Stimulated activated CD4-positive, alpha-beta T cell treated with anti-CD3 and anti-CD28 coated beads, Interleukin-15, amount 100 ng/mL, for 1 hour (primary cell): ENCODE measurements at regions not wholly inside any gene's neighbourhood (a gene's known extent, or its start where the extent isn't known, plus 50 kb on each side); places are given as distances from the start of the nearest gene placed in this dataset.
"Not testable (repeated sequence)": the region's sequence is repeated elsewhere in the genome, so short reads cannot be mapped to it uniquely, and the experiment has no call there.

Source experiments
- DNase-seq, 2 donors: peaks; one replicate each; pipeline ENCODE4 v3.0.0-alpha.2; 2020; ENCODE audit warnings: low read depth in 1 of 2, low spot score in 1 of 2

DNA sequence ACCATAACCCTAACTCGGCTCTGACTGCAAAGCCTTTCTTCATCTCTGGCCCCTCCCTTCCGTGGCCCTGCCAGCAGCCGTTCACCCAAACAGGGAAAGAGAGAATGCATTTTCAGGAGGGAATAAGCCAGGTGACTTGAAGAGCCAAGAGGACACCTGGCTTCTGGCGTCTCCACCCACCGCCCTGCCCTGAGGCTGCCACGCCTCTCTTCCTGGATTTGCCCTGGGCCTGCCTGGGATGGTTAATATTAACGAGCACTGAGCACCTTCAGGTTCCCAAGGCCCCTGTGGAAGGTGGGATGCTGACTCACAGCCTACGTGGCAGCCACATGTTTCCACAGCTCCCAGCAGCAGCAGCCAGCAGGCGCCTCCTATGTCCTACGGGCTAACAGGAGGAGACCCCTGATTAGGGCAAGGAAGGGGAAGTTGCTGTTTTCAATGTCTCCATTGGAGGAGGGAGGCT lies 138.0 kb upstream of the RREB1 start:
- DNase-seq: no peak

DNA sequence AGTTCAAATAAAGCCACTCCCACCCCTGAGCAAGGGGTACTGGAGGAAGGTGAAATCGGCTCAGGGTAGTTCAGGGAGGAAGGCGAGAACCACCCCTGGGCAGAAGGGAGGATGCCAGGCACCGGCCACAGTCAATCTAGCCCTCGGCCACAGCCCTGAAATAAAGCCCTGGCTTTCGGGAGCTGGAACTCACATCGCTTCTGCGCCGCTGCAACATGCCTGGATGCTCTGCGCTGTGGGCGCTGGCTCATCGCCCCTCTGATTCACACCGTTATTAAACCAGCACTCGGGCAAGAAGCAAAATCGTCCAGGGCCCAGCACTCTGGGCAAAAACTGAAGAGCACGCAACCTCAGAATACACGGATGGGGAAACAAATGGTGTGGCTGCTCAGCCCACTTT lies 136.9 kb upstream of the RREB1 start:
- DNase-seq: no peak

DNA sequence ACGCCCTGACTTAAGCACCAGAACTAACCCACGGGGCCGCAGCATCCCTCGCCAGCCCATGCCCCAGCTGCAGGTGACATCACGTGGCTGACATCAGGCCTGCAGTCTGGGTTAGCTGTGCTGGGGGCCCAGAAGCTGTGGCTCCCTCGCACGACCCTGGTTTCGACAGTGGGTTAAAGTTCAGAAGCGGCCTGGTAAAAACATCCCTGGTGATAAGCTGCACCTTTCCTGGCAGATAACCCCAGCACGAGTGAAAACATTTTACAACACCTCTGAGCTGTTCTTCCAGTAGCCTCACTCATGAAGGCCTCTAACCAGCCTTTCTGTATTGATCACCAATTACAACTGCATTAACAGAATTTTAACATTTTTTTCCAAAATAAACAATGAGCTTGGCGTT lies 136.4 kb upstream of the RREB1 start:
- no peak for DNase-seq

- no peak for DNase-seq
Observed at GRCh38 chr6:6972456-6972855, 135.3 kb upstream of the RREB1 start.

- DNase-seq: no peak
Observed at GRCh38 chr6:6973721-6974120, 134.0 kb upstream of the RREB1 start.

GRCh38 chr6:6975459-6976111 lies 132.2 kb upstream of the RREB1 start:
- DNase-seq: no peak

GRCh38 chr6:6976193-6976592 lies 131.6 kb upstream of the RREB1 start:
- no peak for DNase-seq

- DNase-seq: no peak
Observed at GRCh38 chr6:6978731-6979130, 129.0 kb upstream of the RREB1 start.

GRCh38 chr6:6980999-6981597 lies 126.7 kb upstream of the RREB1 start:
- DNase-seq: no peak

DNA sequence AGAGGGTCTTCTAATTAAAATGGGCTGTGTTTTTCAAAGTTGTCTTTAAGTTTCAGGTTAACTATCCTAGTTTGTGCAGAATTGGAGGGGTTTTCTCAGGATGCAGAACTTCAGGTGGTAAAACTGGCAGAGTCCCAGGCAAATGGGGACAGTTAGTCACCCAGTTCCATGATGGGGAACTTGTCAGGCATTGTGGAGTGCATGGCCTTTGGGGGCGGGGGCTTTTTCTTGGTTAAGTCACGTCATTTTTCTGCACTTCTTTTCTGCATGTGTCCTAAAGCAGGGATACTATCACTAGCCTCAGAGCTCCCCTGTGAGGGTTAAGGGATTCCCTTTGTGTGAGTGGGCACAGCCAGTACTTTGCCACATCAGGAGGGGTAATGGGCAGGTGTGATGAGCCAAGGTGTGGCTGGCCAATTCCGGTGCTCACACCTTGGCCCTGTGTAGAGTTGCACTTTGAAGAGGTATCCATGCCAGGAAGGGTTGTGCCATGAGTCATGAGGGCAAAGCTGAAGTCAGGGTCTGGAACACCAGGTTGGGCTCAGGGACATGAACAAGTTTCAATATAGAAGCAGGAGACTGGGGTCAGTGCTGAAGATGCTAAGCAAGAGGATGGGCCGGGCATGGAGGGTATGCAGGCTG lies 126.0 kb upstream of the RREB1 start:
- no peak for DNase-seq

GRCh38 chr6:6982663-6983062 lies 125.1 kb upstream of the RREB1 start:
- no peak for DNase-seq

DNA sequence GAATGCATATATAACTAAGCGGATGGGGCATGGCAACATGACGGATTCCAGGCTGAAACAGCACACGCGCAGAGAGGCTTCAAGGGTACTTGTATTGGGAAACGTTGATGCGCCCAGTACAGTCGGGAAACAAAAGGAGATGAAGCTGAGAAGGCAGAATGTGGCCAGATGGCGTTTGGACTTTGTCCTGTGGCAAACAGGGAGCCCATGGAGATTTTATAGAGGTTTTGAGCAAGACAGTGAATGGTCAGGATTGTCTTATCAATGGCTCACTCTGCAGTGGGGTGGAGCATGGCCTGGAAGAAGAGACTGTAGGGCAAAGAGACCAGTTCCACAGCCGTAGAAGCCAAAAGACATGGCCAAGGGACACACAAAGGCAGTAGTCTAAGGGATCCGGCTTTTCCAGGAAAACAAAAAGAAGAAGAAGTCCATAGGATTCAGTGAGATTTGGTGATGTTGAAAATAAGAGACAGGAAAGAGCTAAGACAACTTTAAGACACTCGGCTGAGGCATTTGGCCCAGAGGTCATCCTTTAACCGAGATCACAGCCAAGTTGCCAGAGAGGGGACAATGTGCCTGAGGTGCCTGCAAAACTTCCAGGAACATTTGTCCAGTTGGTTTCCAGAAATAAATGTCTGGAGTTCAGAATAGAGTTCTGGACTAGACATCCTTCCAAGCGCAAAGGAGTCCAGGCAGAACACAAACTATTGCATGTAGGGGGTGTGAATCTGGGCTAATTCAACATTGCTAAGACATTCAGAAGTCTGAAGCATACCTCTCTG lies 123.0 kb upstream of the RREB1 start:
- no peak for DNase-seq

DNA sequence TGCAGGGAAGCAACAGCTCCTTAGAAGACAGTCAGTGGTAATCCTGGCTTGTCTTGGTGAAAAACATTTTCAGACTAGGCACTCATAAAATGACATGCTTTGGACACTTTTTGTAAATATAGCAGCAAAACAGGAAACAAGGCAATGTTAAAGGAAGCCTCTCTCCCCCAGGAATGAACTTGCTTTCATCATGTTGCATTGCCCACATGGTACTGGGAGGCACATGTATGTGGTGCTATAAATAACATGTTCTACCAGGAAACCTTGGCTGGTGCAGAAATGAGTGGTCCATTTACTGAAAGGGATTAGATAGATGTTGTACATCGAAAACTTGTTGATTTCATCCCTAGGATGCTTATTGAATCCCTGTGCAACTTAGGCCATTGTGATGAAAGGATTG lies 121.4 kb upstream of the RREB1 start:
- no peak for DNase-seq

GRCh38 chr6:6987749-6988148 lies 120.0 kb upstream of the RREB1 start:
- no peak for DNase-seq

- not testable (repeated sequence) for DNase-seq
Observed at GRCh38 chr6:6990059-6990458, 117.7 kb upstream of the RREB1 start.

- no peak for DNase-seq
Observed at GRCh38 chr6:6993503-6994237, 114.1 kb upstream of the RREB1 start.

DNA sequence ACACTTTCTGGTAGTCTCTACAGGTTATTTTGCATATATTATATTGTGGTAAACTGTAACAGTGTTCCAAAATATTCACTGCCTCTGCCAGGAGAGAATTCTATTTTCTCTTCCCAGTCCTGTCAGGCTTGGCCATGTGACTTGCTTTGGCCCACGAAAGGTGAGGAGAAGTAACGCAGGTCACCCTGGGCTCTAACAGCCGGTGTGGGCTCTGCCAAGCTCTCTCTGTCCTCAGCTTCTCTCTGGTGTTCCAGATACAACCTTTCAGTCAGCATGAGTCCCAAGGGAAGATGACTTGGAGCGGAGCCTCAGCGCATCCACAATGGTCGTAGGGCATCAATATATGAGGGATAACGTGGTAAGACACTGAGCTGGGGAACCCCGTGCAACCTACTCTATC lies 113.0 kb upstream of the RREB1 start:
- no peak for DNase-seq

DNA sequence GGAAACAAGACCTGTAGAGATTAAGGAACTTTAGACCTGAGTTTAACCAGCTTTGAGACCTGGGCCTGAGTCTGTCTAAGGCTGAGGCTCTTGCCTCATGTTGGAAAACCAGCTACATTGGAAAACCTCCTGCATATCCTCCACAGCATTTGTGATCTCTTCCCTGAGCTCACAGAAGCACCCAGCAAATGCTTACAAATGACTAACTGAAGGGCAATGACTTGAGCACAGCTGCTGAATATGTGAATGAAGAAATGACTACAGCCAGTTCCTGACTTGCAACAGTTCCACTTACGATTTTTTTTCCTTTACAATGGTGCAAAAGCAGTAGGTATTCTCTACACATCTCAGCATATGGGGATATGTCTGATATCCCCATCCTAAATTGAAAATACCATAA lies 112.4 kb upstream of the RREB1 start:
- DNase-seq: no peak

DNA sequence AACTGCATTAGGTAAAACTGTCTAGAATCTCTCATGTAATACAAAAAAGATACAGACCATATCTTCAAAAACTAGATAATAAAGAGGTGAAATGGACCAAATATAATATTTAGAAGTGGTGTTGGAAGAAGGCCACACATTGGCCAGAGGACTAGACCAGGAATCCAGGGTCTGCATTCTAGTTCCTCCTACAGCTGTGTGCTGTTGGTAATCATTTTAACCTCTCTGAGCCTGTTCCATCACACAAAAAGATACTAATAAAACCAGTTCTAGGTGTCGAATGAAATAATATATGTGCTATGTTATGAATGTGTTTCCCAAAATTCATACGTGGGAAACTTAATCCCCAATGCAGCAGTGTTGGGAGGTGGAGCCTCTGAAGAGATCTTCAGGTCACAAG lies 111.6 kb upstream of the RREB1 start:
- DNase-seq: no peak

- no peak for DNase-seq
Observed at GRCh38 chr6:6997263-6998193, 110.2 kb upstream of the RREB1 start.
